A549 (cell line): ENCODE measurements at regions not wholly inside any gene's neighbourhood (a gene's known extent, or its start where the extent isn't known, plus 50 kb on each side); places are given as distances from the start of the nearest gene placed in this dataset.

Experiments
- ATAC-seq, 2 experiments: fragments of 200-7000 bp in 1 of 2; fragments of >200 bp in 1 of 2; cut with Nextera tagmentation in 1 of 2; cut with Tn5 transposase in 1 of 2; 3 replicates each; pipeline versions ENCODE4 v1.8.0 to v1.9.1; 2018 to 2020; ENCODE audit warnings: mild to moderate bottlenecking in 1 of 2, moderate library complexity in 1 of 2
- CTCF ChIA-PET: fragments of 300-600 bp; sonication (Branson Sonifier 250); formaldehyde crosslinking; extraction: SDS; loops from one replicate; lab custom pipeline; 2021; ENCODE audit warnings: antibody characterized with exemption, inconsistent platforms; lab: Yijun Ruan, JAX
- POLR2A ChIA-PET: fragments of 350-600 bp; formaldehyde crosslinking; extraction: SDS; loops from one replicate; lab custom pipeline; 2021; ENCODE audit warnings: antibody characterized with exemption, inconsistent platforms; lab: Yijun Ruan, JAX
- DNase-seq, 2 experiments: peaks; one replicate each; pipeline versions ENCODE4 v3.0.0 to v3.0.0-alpha.2; 2011 to 2016; ENCODE audit warnings: low read depth in 1 of 2, low spot score in 1 of 2
- FAIRE-seq: peaks from 2 replicates; lab custom pipeline; 2011; peaks lifted over from hg19 to GRCh38; lab: Jason Lieb, UNC
- H3K27ac ChIP-seq, 2 experiments: fragments of >200 bp; sonication (Bioruptor Twin); formaldehyde crosslinking; 3 replicates each; pipeline ENCODE4 v1.5.1; 2016 to 2017
- H3K4me1 ChIP-seq: fragments of >200 bp; sonication (Bioruptor Twin); formaldehyde crosslinking; 3 replicates; pipeline ENCODE4 v1.6.1; 2016
- H3K4me2 ChIP-seq: fragments of >200 bp; sonication (Bioruptor Twin); formaldehyde crosslinking; 3 replicates; pipeline ENCODE4 v1.6.1; 2016
- H3K4me3 ChIP-seq: fragments of >200 bp; sonication (Bioruptor Twin); formaldehyde crosslinking; 3 replicates; pipeline ENCODE4 v1.5.1; 2016
- H3K9me3 ChIP-seq: fragments of >200 bp; sonication (Bioruptor Twin); formaldehyde crosslinking; 3 replicates; pipeline ENCODE4 v1.6.1; 2016
- ATOH8 ChIP-seq: fragments of 250-450 bp; sonication (Bioruptor Pico); IDR thresholded peaks from 2 replicates; pipeline ENCODE4 v1.5.0; 2020; ENCODE audit warnings: low read depth, mild to moderate bottlenecking, moderate library complexity
- BHLHE40 ChIP-seq: IDR thresholded peaks from 2 replicates; pipeline ENCODE4 v1.6.1; 2012; ENCODE audit warnings: low read depth, low read length, inconsistent platforms
- CBX2 ChIP-seq: fragments of 200-600 bp; sonication (generic); IDR thresholded peaks from 2 replicates; pipeline ENCODE4 v1.6.1; 2016; ENCODE audit warnings: low read depth, mild to moderate bottlenecking, borderline replicate concordance
- CHD4 ChIP-seq: fragments of 200-600 bp; sonication (generic); IDR thresholded peaks from 2 replicates; pipeline ENCODE4 v1.6.1; 2016; ENCODE audit warnings: antibody characterized with exemption, mild to moderate bottlenecking, borderline replicate concordance
- CTCF ChIP-seq: fragments of >200 bp; sonication (Bioruptor Twin); formaldehyde crosslinking; IDR thresholded peaks from 3 replicates; pipeline ENCODE4 v1.5.1; 2016
- EHF ChIP-seq: fragments of 250-450 bp; sonication (Bioruptor Pico); IDR thresholded peaks from 2 replicates; pipeline ENCODE4 v1.5.0; 2020; ENCODE audit warnings: mild to moderate bottlenecking
- HDAC2 ChIP-seq: fragments of 200-600 bp; sonication (generic); IDR thresholded peaks from 2 replicates; pipeline ENCODE4 v1.6.1; 2016
- HES2 ChIP-seq: fragments of >200 bp; sonication (Bioruptor Twin); formaldehyde crosslinking; IDR thresholded peaks from 2 replicates; pipeline ENCODE4 v1.6.1; 2016
- HEYL ChIP-seq: fragments of 250-450 bp; sonication (Bioruptor Pico); IDR thresholded peaks from 2 replicates; pipeline ENCODE4 v1.8.0; 2021; ENCODE audit warnings: mild to moderate bottlenecking, moderate library complexity
- HOXA7 ChIP-seq: fragments of 250-450 bp; sonication (Bioruptor Pico); IDR thresholded peaks from 2 replicates; pipeline ENCODE4 v1.5.0; 2020; ENCODE audit warnings: mild to moderate bottlenecking, moderate library complexity
- HOXB13 ChIP-seq: fragments of 250-450 bp; sonication (Bioruptor Pico); IDR thresholded peaks from 2 replicates; pipeline ENCODE4 v1.5.0; 2020; ENCODE audit warnings: low read depth, mild to moderate bottlenecking, moderate library complexity
- HOXB5 ChIP-seq: fragments of 250-450 bp; sonication (Bioruptor Pico); IDR thresholded peaks from 2 replicates; pipeline ENCODE4 v1.5.0; 2020; ENCODE audit warnings: mild to moderate bottlenecking, moderate library complexity
- JUN ChIP-seq, 2 experiments: fragments of >200 bp; sonication (Bioruptor Twin); formaldehyde crosslinking; IDR thresholded peaks; 2 replicates in 1 of 2; 3 replicates in 1 of 2; pipeline ENCODE4 v1.6.1; 2016 to 2017
- PBX3 ChIP-seq: IDR thresholded peaks from 2 replicates; pipeline ENCODE4 v1.6.1; 2012
- RARB ChIP-seq: fragments of 250-450 bp; sonication (Bioruptor Pico); IDR thresholded peaks from 2 replicates; pipeline ENCODE4 v1.8.0; 2021; ENCODE audit warnings: mild to moderate bottlenecking, moderate library complexity
- USF2 ChIP-seq: fragments of 450-650 bp; IDR thresholded peaks from 2 replicates; pipeline ENCODE4 v1.6.1; 2014; ENCODE audit warnings: antibody characterized with exemption
- ZNF302 ChIP-seq: fragments of 250-450 bp; sonication (Bioruptor Pico); IDR thresholded peaks from 2 replicates; pipeline ENCODE4 v1.9.0; 2021; ENCODE audit warnings: inconsistent platforms, mild to moderate bottlenecking, moderate library complexity

DNA sequence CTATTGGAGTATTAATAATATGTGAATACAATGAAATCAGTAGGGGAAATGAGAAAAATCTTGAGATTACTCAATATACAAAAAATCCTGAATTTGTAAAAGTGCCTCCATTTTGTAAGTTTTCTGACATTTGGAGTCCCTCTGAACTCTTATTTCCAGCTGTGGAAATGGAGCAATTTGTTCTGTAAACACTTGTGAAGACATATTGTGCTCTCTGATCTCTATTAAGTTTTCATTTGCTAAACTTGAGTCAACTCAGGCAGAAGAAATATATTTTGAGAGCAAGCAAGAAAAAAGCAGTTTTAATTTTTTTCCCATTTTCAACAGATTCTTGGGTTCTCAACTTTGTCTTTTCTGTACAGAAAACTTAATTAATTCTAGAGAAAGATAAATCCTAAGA, 51.4 kb upstream of the PCDH18 start:
- TF ChIP-seq ATOH8 (CRISPR knock-in tag) (no peak), HDAC2 (no peak), JUN (IDR thresholded peaks at IDR 0.05) (no peak), RARB (CRISPR knock-in tag) (no peak), ZNF302 (CRISPR knock-in tag) (no peak), BHLHE40 (no peak), HOXB13 (CRISPR knock-in tag) (no peak), USF2 (no peak), HOXB5 (CRISPR knock-in tag) (no peak), CTCF (no peak), HEYL (no peak), HOXA7 (CRISPR knock-in tag) (no peak), CBX2 (no peak), EHF (CRISPR knock-in tag) (no peak), HES2 (no peak), CHD4 (no peak), PBX3 (no peak)
- ChIA-PET POLR2A (no interaction called here), CTCF (no interaction called here)

More for the DNA sequence above, 51.4 kb upstream of the PCDH18 start:
- Histone ChIP-seq H3K4me1 (no peaks in the 10 kb centered on the region), H3K4me3 (no peak overlapping the region), H3K9me3 (no peaks in the 10 kb centered on the region), H3K4me2 (no peak overlapping the region), H3K27ac (no peak overlapping the region)
- DNase-seq (no peak), FAIRE-seq (no peak), ATAC-seq (no peak)
